ENCODE measurements at regions not wholly inside any gene's neighbourhood (a gene's known extent, or its start where the extent isn't known, plus 50 kb on each side); places are given as distances from the start of the nearest gene placed in this dataset.
"Not testable (repeated sequence)": the region's sequence is repeated elsewhere in the genome, so short reads cannot be mapped to it uniquely, and the experiment has no call there.

DNA sequence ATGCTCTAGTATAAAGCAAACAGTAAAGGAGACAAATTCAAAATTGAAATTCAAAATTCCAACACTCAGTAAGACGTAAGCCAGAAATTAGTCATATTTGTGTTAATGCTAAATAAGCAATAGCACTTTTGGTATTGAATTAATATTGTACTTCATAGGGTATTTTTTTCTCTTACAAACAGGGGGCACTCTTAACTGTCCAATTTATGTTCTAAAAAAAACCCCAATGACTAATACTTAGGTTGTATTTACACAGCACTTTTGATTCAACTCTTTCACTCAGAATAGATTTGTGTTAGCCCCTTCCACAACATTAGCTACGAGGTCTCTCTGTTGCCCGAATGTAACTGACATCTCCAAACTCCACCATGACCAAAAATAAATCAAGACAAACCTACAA lies 284.9 kb upstream of the COBL start:
- no peaks in the 10 kb centered on the region for H3K9me3 ChIP-seq
- Mint-ChIP-seq H3K4me1 (no peaks in the 10 kb centered on the region), H3K9me3 (peaks cover 2 to 30% (median 23%) of the 10 kb centered on the region in 3 donors), H3K36me3 (no peaks in the 10 kb centered on the region), H3K4me3 (no peak overlapping the region), H3K27ac (no peak overlapping the region), H3K27me3 (no peaks in the 10 kb centered on the region)
- ChIA-PET CTCF (no interaction called here), POLR2A (no interaction called here)
- no peak for DNase-seq
- ATAC-seq (replicated peaks in 1 of 4), result no peak
- H3K4me3 ChIP-seq (ENCODE audit: control insufficient read depth in 1 of 2, extremely low read depth in 1 of 2, low read length in 1 of 2), result no peak overlapping the region
- no peaks in the 10 kb centered on the region for H3K4me1 ChIP-seq (ENCODE audit: control insufficient read depth in 1 of 2, extremely low read depth in 1 of 2, insufficient read depth in 2 of 2, low read length in 2 of 2)
- no peaks in the 10 kb centered on the region for H3K36me3 ChIP-seq (ENCODE audit: control insufficient read depth in 2 of 2, extremely low read depth in 1 of 2, insufficient read depth in 1 of 2, low read length in 1 of 2)
- H3K27ac ChIP-seq (ENCODE audit: low read length), result no peak overlapping the region
- H3K27me3 ChIP-seq (replicated peaks in 1 of 2; ENCODE audit: control insufficient read depth in 2 of 2, extremely low read depth in 1 of 2, insufficient read depth in 2 of 2, low read length in 1 of 2), result no peaks in the 10 kb centered on the region
- 100% methylated on average over 1 of the region's 3 CpGs for WGBS (ENCODE audit: insufficient coverage)

DNA sequence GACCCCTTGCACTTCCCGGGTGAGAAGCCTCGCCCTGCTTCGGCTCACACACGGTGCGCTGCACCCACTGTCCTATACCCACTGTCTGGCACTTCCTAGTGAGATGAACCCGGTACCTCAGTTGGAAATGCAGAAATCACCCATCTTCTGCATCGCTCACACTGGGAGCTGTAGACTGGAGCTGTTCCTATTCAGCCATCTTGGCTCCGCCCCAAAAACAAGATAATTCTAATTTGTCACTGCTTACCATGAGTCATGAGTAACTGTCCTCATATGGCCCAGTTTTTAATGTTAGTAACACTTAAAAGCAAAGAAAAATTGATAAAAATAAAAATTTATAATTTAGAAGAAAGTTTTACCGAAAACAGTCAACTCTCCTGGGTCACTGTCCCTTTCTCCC lies 283.3 kb upstream of the COBL start:
- H3K9me3 ChIP-seq; H3K4me1 ChIP-seq (ENCODE audit: control insufficient read depth in 1 of 2, extremely low read depth in 1 of 2, insufficient read depth in 2 of 2, low read length in 2 of 2); CTCF ChIA-PET; ATAC-seq (replicated peaks in 1 of 4); H3K4me3 Mint-ChIP-seq; H3K27ac ChIP-seq (ENCODE audit: low read length); DNase-seq; H3K27me3 Mint-ChIP-seq; H3K27me3 ChIP-seq (replicated peaks in 1 of 2; ENCODE audit: control insufficient read depth in 2 of 2, extremely low read depth in 1 of 2, insufficient read depth in 2 of 2, low read length in 1 of 2); H3K4me3 ChIP-seq (ENCODE audit: control insufficient read depth in 1 of 2, extremely low read depth in 1 of 2, low read length in 1 of 2); H3K36me3 Mint-ChIP-seq; H3K4me1 Mint-ChIP-seq; POLR2A ChIA-PET; H3K27ac Mint-ChIP-seq; H3K36me3 ChIP-seq (ENCODE audit: control insufficient read depth in 2 of 2, extremely low read depth in 1 of 2, insufficient read depth in 1 of 2, low read length in 1 of 2): not testable (repeated sequence)
- WGBS (ENCODE audit: insufficient coverage), result 100% methylated on average over 2 of the region's 9 CpGs
- peaks cover 2 to 30% (median 23%) of the 10 kb centered on the region in 3 donors for H3K9me3 Mint-ChIP-seq

DNA sequence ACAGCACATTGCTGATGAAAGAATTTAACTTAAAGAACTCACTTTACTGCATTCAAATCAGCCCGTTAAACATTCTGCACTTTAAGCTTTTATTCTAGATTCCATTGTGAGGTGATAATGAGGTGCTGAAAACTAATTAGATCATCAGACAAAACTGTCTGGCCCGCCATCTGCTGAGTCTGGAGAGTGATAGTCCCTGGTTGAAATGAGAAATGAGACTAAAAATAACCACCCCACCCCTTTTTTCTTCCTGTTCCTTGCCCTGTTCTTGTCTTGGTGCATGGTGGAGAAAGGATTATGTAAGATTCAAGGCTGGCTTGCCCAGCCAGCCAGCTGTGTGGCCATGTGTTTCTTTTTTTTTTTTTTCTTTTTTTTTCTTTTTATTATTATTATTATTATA lies 277.0 kb upstream of the COBL start:
- Histone ChIP-seq H3K4me3 (ENCODE audit: control insufficient read depth in 1 of 2, extremely low read depth in 1 of 2, low read length in 1 of 2) (no peak overlapping the region), H3K27me3 (replicated peaks in 1 of 2; ENCODE audit: control insufficient read depth in 2 of 2, extremely low read depth in 1 of 2, insufficient read depth in 2 of 2, low read length in 1 of 2) (no peaks in the 10 kb centered on the region), H3K4me1 (ENCODE audit: control insufficient read depth in 1 of 2, extremely low read depth in 1 of 2, insufficient read depth in 2 of 2, low read length in 2 of 2) (no peaks in the 10 kb centered on the region), H3K36me3 (ENCODE audit: control insufficient read depth in 2 of 2, extremely low read depth in 1 of 2, insufficient read depth in 1 of 2, low read length in 1 of 2) (no peaks in the 10 kb centered on the region), H3K9me3 (no peaks in the 10 kb centered on the region), H3K27ac (ENCODE audit: low read length) (no peak overlapping the region)
- POLR2A ChIA-PET, result no interaction called here
- DNase-seq (no peak), ATAC-seq (replicated peaks in 1 of 4) (no peak)
- H3K4me1 Mint-ChIP-seq, result no peaks in the 10 kb centered on the region
- CTCF ChIA-PET, result no interaction called here
- H3K36me3 Mint-ChIP-seq, result no peaks in the 10 kb centered on the region
- no peak overlapping the region for H3K4me3 Mint-ChIP-seq
- H3K27me3 Mint-ChIP-seq, result no peaks in the 10 kb centered on the region
- peaks cover 4 to 14% (median 11%) of the 10 kb centered on the region in 3 donors for H3K9me3 Mint-ChIP-seq
- no peak overlapping the region for H3K27ac Mint-ChIP-seq
- no CpG with 5 or more reads among the region's 2 CpGs for WGBS (ENCODE audit: insufficient coverage)

DNA sequence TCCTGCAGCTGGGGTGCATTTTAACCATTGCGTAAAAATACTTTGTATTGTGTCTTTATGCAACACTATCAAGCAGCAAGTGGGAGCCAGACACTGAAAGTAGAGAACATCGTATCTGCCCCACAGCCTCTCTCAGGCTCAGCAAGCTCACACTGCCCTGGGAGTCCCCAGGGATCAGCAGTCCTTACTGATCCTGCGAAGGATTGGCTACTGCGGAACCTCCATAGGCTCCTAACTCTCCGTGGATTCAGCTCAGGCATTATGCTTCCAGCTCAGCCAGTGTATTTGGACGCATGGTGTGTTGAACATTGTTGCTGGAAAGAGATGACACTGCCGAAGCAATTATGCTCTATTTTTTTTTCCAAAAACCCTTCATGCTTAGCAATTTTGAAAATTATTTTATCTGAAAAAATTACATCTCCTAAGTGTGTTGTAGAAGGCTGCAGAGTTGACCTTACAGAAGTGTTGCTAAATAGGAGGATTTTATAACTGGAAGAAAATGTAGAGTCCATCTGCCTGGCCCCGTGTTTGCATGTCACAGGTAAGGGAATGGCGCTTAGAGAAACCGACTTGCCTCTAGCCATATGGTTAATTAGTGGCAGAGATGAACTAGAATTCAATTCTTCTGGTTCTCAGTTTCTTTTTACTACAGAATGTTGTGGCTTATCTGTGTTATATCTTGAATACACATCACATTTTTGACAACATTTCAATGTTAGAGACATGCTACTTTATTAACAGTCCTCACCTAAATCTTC lies 276.4 kb upstream of the COBL start:
- ATAC-seq (replicated peaks in 1 of 4), result no peak
- no peaks in the 10 kb centered on the region for H3K4me1 ChIP-seq (ENCODE audit: control insufficient read depth in 1 of 2, extremely low read depth in 1 of 2, insufficient read depth in 2 of 2, low read length in 2 of 2)
- no peaks in the 10 kb centered on the region for H3K27me3 ChIP-seq (replicated peaks in 1 of 2; ENCODE audit: control insufficient read depth in 2 of 2, extremely low read depth in 1 of 2, insufficient read depth in 2 of 2, low read length in 1 of 2)
- Mint-ChIP-seq H3K9me3 (peaks cover 4 to 14% (median 9%) of the 10 kb centered on the region in 3 donors), H3K4me3 (no peak overlapping the region), H3K36me3 (no peaks in the 10 kb centered on the region), H3K4me1 (no peaks in the 10 kb centered on the region), H3K27me3 (no peaks in the 10 kb centered on the region), H3K27ac (no peak overlapping the region)
- no peak for DNase-seq
- ChIA-PET POLR2A (no interaction called here), CTCF (no interaction called here)
- no peaks in the 10 kb centered on the region for H3K9me3 ChIP-seq
- WGBS (ENCODE audit: insufficient coverage), result 84% methylated on average over 4 of the region's 10 CpGs
- H3K4me3 ChIP-seq (ENCODE audit: control insufficient read depth in 1 of 2, extremely low read depth in 1 of 2, low read length in 1 of 2), result no peak overlapping the region
- no peak overlapping the region for H3K27ac ChIP-seq (ENCODE audit: low read length)
- no peaks in the 10 kb centered on the region for H3K36me3 ChIP-seq (ENCODE audit: control insufficient read depth in 2 of 2, extremely low read depth in 1 of 2, insufficient read depth in 1 of 2, low read length in 1 of 2)

DNA sequence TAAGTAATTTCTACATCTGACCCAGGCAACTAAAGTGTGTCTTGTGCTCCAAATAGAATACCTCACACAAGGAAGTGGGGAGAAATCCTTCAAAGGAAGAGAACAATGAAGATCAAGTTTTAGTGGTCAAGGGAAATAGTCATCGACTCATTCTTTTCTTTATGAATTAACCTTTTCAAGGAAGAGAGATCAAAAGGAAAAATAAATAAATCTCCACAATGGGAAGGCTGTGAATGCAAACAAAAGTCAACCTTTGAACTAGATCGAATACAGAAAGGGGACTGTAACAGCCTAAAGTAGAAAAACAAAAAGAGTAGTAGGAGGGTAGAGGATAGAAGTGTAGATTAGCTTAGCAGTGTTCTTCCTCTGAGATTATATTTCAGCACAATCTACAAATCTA lies 274.6 kb upstream of the COBL start:
- POLR2A ChIA-PET, result no interaction called here
- Mint-ChIP-seq H3K4me3 (no peak overlapping the region), H3K27me3 (no peaks in the 10 kb centered on the region), H3K9me3 (peaks cover 4 to 5% (median 4%) of the 10 kb centered on the region in 3 donors), H3K27ac (no peak overlapping the region), H3K36me3 (no peaks in the 10 kb centered on the region), H3K4me1 (no peaks in the 10 kb centered on the region)
- no peaks in the 10 kb centered on the region for H3K4me1 ChIP-seq (ENCODE audit: control insufficient read depth in 1 of 2, extremely low read depth in 1 of 2, insufficient read depth in 2 of 2, low read length in 2 of 2)
- DNase-seq (no peak), ATAC-seq (replicated peaks in 1 of 4) (no peak)
- no peak overlapping the region for H3K4me3 ChIP-seq (ENCODE audit: control insufficient read depth in 1 of 2, extremely low read depth in 1 of 2, low read length in 1 of 2)
- H3K9me3 ChIP-seq, result no peaks in the 10 kb centered on the region
- no peak overlapping the region for H3K27ac ChIP-seq (ENCODE audit: low read length)
- H3K36me3 ChIP-seq (ENCODE audit: control insufficient read depth in 2 of 2, extremely low read depth in 1 of 2, insufficient read depth in 1 of 2, low read length in 1 of 2), result no peaks in the 10 kb centered on the region
- CTCF ChIA-PET, result no interaction called here
- no peaks in the 10 kb centered on the region for H3K27me3 ChIP-seq (replicated peaks in 1 of 2; ENCODE audit: control insufficient read depth in 2 of 2, extremely low read depth in 1 of 2, insufficient read depth in 2 of 2, low read length in 1 of 2)
- no CpG with 5 or more reads among the region's 2 CpGs for WGBS (ENCODE audit: insufficient coverage)

DNA sequence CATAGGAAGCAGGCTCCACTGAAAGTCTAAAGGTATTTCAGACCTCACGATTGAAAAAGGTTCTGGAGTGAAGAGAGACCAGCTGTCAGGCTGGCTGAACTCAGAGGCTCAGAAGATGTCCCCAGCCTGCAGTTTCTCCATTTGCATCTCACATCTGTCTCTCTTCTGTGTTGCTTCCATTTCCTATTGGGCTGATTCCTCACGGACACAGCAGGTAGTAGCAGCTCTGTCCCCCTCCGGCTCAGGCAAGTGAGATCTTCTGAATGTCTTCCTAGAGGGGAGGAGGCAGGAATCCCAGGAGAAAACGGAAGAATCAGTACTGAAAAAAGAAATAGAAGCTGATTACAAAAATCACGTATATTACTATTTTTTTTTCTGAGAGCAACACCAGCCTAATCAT lies 274.1 kb upstream of the COBL start:
- CTCF ChIA-PET, result no interaction called here
- no peak for DNase-seq
- no peak overlapping the region for H3K4me3 Mint-ChIP-seq
- no peak overlapping the region for H3K27ac Mint-ChIP-seq
- H3K27me3 Mint-ChIP-seq, result no peaks in the 10 kb centered on the region
- H3K36me3 Mint-ChIP-seq, result no peaks in the 10 kb centered on the region
- Histone ChIP-seq H3K36me3 (ENCODE audit: control insufficient read depth in 2 of 2, extremely low read depth in 1 of 2, insufficient read depth in 1 of 2, low read length in 1 of 2) (no peaks in the 10 kb centered on the region), H3K27me3 (replicated peaks in 1 of 2; ENCODE audit: control insufficient read depth in 2 of 2, extremely low read depth in 1 of 2, insufficient read depth in 2 of 2, low read length in 1 of 2) (no peaks in the 10 kb centered on the region), H3K9me3 (no peaks in the 10 kb centered on the region), H3K4me1 (ENCODE audit: control insufficient read depth in 1 of 2, extremely low read depth in 1 of 2, insufficient read depth in 2 of 2, low read length in 2 of 2) (no peaks in the 10 kb centered on the region), H3K27ac (ENCODE audit: low read length) (no peak overlapping the region), H3K4me3 (ENCODE audit: control insufficient read depth in 1 of 2, extremely low read depth in 1 of 2, low read length in 1 of 2) (no peak overlapping the region)
- H3K9me3 Mint-ChIP-seq, result peaks cover 4 to 5% (median 4%) of the 10 kb centered on the region in 3 donors
- POLR2A ChIA-PET, result no interaction called here
- no peaks in the 10 kb centered on the region for H3K4me1 Mint-ChIP-seq
- WGBS (ENCODE audit: insufficient coverage), result 20% methylated on average over 1 of the region's 5 CpGs
- no peak for ATAC-seq (replicated peaks in 1 of 4)

DNA sequence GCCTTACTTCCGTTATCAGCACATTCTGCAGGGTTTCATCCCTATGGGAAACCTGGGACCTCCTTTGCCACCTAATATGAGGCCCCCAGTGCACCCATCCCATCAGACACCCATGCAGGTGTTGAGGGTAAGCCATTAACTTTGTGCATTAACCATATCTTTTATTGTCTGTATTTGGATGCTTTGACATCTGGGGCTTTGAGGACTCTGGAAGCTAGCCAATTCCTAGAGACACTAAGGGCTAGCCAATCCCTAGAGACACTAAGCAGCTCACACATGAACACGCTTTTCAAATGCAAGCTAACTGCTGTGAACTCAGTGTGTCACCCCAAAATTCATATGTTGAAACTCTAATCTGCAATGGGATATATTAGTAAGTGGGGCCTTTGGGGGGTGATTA lies 272.5 kb upstream of the COBL start:
- ChIA-PET CTCF (no interaction called here), POLR2A (no interaction called here)
- no peak overlapping the region for H3K4me3 ChIP-seq (ENCODE audit: control insufficient read depth in 1 of 2, extremely low read depth in 1 of 2, low read length in 1 of 2)
- no CpG with 5 or more reads among the region's 2 CpGs for WGBS (ENCODE audit: insufficient coverage)
- no peak overlapping the region for H3K27ac ChIP-seq (ENCODE audit: low read length)
- H3K36me3 Mint-ChIP-seq, result no peaks in the 10 kb centered on the region
- no peaks in the 10 kb centered on the region for H3K27me3 Mint-ChIP-seq
- DNase-seq (no peak), ATAC-seq (replicated peaks in 1 of 4) (no peak)
- H3K9me3 Mint-ChIP-seq, result peaks cover 4 to 6% (median 5%) of the 10 kb centered on the region in 3 donors
- H3K9me3 ChIP-seq, result no peaks in the 10 kb centered on the region
- H3K4me1 Mint-ChIP-seq, result no peaks in the 10 kb centered on the region
- H3K4me1 ChIP-seq (ENCODE audit: control insufficient read depth in 1 of 2, extremely low read depth in 1 of 2, insufficient read depth in 2 of 2, low read length in 2 of 2), result no peaks in the 10 kb centered on the region
- H3K27ac Mint-ChIP-seq, result no peak overlapping the region
- H3K36me3 ChIP-seq (ENCODE audit: control insufficient read depth in 2 of 2, extremely low read depth in 1 of 2, insufficient read depth in 1 of 2, low read length in 1 of 2), result no peaks in the 10 kb centered on the region
- H3K27me3 ChIP-seq (replicated peaks in 1 of 2; ENCODE audit: control insufficient read depth in 2 of 2, extremely low read depth in 1 of 2, insufficient read depth in 2 of 2, low read length in 1 of 2), result no peaks in the 10 kb centered on the region
- H3K4me3 Mint-ChIP-seq, result no peak overlapping the region
